ENCODE measurements at regions not wholly inside any gene's neighbourhood (a gene's known extent, or its start where the extent isn't known, plus 50 kb on each side); places are given as distances from the start of the nearest gene placed in this dataset.
"Not testable (repeated sequence)": the region's sequence is repeated elsewhere in the genome, so short reads cannot be mapped to it uniquely, and the experiment has no call there.

- DNase-seq (ENCODE audit: low read depth) = no peak
These were observed 175.6 kb downstream of the TMEM161B start for GRCh38 chr5:88092958-88093605.

GRCh38 chr5:88092358-88092757, 176.3 kb downstream of the TMEM161B start:
- DNase-seq (ENCODE audit: low read depth) = no peak

GRCh38 chr5:88090506-88090905, 178.1 kb downstream of the TMEM161B start:
- no peak for DNase-seq (ENCODE audit: low read depth)

- DNase-seq (ENCODE audit: low read depth) = no peak
These were observed 178.8 kb downstream of the TMEM161B start for GRCh38 chr5:88089719-88090390.

- no peak for DNase-seq (ENCODE audit: low read depth)
These were observed 183.2 kb downstream of the TMEM161B start for GRCh38 chr5:88085462-88085861.

- DNase-seq (ENCODE audit: low read depth) = no peak
These were observed 186.8 kb downstream of the TMEM161B start for GRCh38 chr5:88081877-88082276.

- no peak for DNase-seq (ENCODE audit: low read depth)
These were observed 204.8 kb downstream of the TMEM161B start for GRCh38 chr5:88063813-88064212.

- no peak for DNase-seq (ENCODE audit: low read depth)
These were observed 208.5 kb downstream of the TMEM161B start for GRCh38 chr5:88060194-88060593.

- no peak for DNase-seq (ENCODE audit: low read depth)
These were observed 210.0 kb downstream of the TMEM161B start for GRCh38 chr5:88058625-88059024.

GRCh38 chr5:88052468-88052867, 216.2 kb downstream of the TMEM161B start:
- not testable (repeated sequence) for DNase-seq (ENCODE audit: low read depth)

- DNase-seq (ENCODE audit: low read depth) = no peak
These were observed 217.5 kb downstream of the TMEM161B start for GRCh38 chr5:88051148-88051547.

GRCh38 chr5:88049737-88050136, 218.9 kb downstream of the TMEM161B start:
- no peak for DNase-seq (ENCODE audit: low read depth)

- no peak for DNase-seq (ENCODE audit: low read depth)
These were observed 219.5 kb downstream of the TMEM161B start for GRCh38 chr5:88049156-88049555.

- DNase-seq (ENCODE audit: low read depth) = no peak
These were observed 222.6 kb downstream of the TMEM161B start for GRCh38 chr5:88045931-88046461.

GRCh38 chr5:88045165-88045564, 223.5 kb downstream of the TMEM161B start:
- no peak for DNase-seq (ENCODE audit: low read depth)

- no peak for DNase-seq (ENCODE audit: low read depth)
These were observed 234.1 kb downstream of the TMEM161B start for GRCh38 chr5:88034520-88034919.

GRCh38 chr5:88033191-88033590, 235.5 kb downstream of the TMEM161B start:
- DNase-seq (ENCODE audit: low read depth) = no peak

- DNase-seq (ENCODE audit: low read depth) = no peak
These were observed 239.6 kb downstream of the TMEM161B start for GRCh38 chr5:88029011-88029410.

- no peak for DNase-seq (ENCODE audit: low read depth)
These were observed 247.5 kb downstream of the TMEM161B start for GRCh38 chr5:88021141-88021540.

GRCh38 chr5:88014984-88015383, 253.7 kb downstream of the TMEM161B start:
- not testable (repeated sequence) for DNase-seq (ENCODE audit: low read depth)

GRCh38 chr5:88000877-88001276, 267.8 kb downstream of the TMEM161B start:
- no peak for DNase-seq (ENCODE audit: low read depth)

GRCh38 chr5:87997662-87998061, 271.0 kb downstream of the TMEM161B start:
- DNase-seq (ENCODE audit: low read depth) = no peak

GRCh38 chr5:87966213-87966612, 302.4 kb downstream of the TMEM161B start:
- no peak for DNase-seq (ENCODE audit: low read depth)
